Astrocyte of the hippocampus (primary cell): ENCODE measurements at regions not wholly inside any gene's neighbourhood (a gene's known extent, or its start where the extent isn't known, plus 50 kb on each side); places are given as distances from the start of the nearest gene placed in this dataset.

ENCODE experiments used
- DNase-seq: peaks from one replicate; pipeline ENCODE4 v3.0.0; 2011; ENCODE audit warnings: low read depth, low spot score

GRCh38 chr7:88509341-88509740 lies 202.6 kb upstream of the STEAP4 start:
- no peak for DNase-seq

- DNase-seq, result peak; percentile 40
Measured at GRCh38 chr7:88500131-88500530, 193.4 kb upstream of the STEAP4 start.

GRCh38 chr7:88495881-88496725 lies 189.4 kb upstream of the STEAP4 start:
- no peak for DNase-seq

GRCh38 chr7:88492153-88492552 lies 185.5 kb upstream of the STEAP4 start:
- DNase-seq, result no peak

GRCh38 chr7:88490874-88491273 lies 184.2 kb upstream of the STEAP4 start:
- no peak for DNase-seq

GRCh38 chr7:88490161-88490560 lies 183.5 kb upstream of the STEAP4 start:
- DNase-seq, result no peak

GRCh38 chr7:88485821-88486220 lies 179.1 kb upstream of the STEAP4 start:
- DNase-seq, result peak; percentile 54

GRCh38 chr7:88484551-88484950 lies 177.9 kb upstream of the STEAP4 start:
- no peak for DNase-seq

- DNase-seq, result peak; percentile 87
Measured at GRCh38 chr7:88480896-88481295, 174.2 kb upstream of the STEAP4 start.

- peak; percentile 5 for DNase-seq
Measured at GRCh38 chr7:88480271-88480670, 173.6 kb upstream of the STEAP4 start.

GRCh38 chr7:88477976-88478375 lies 171.3 kb upstream of the STEAP4 start:
- no peak for DNase-seq

GRCh38 chr7:88465600-88465999 lies 158.9 kb upstream of the STEAP4 start:
- DNase-seq, result no peak

GRCh38 chr7:88462799-88463198 lies 156.1 kb upstream of the STEAP4 start:
- no peak for DNase-seq

GRCh38 chr7:88460650-88461049 lies 154.0 kb upstream of the STEAP4 start:
- DNase-seq, result no peak

GRCh38 chr7:88458946-88459345 lies 152.3 kb upstream of the STEAP4 start:
- DNase-seq, result no peak

GRCh38 chr7:88458279-88458678 lies 151.6 kb upstream of the STEAP4 start:
- no peak for DNase-seq

- no peak for DNase-seq
Measured at GRCh38 chr7:88457320-88457719, 150.6 kb upstream of the STEAP4 start.

- DNase-seq, result no peak
Measured at GRCh38 chr7:88456490-88456889, 149.8 kb upstream of the STEAP4 start.

GRCh38 chr7:88455696-88456095 lies 149.0 kb upstream of the STEAP4 start:
- peak; percentile 46 for DNase-seq

GRCh38 chr7:88452646-88453045 lies 146.0 kb upstream of the STEAP4 start:
- DNase-seq, result no peak

- no peak for DNase-seq
Measured at GRCh38 chr7:88450874-88451273, 144.2 kb upstream of the STEAP4 start.

- DNase-seq, result no peak
Measured at GRCh38 chr7:88449410-88449809, 142.7 kb upstream of the STEAP4 start.

GRCh38 chr7:88442413-88442812 lies 135.7 kb upstream of the STEAP4 start:
- no peak for DNase-seq

- DNase-seq, result no peak
Measured at GRCh38 chr7:88437132-88437531, 130.4 kb upstream of the STEAP4 start.
